GM12873 (cell line): ENCODE measurements at regions not wholly inside any gene's neighbourhood (a gene's known extent, or its start where the extent isn't known, plus 50 kb on each side); places are given as distances from the start of the nearest gene placed in this dataset.

Experiments
- TF ChIP-seq, protein P1 (sequence below): IDR thresholded peaks from 2 replicates; pipeline ENCODE4 v1.5.1; 2012; ENCODE audit warnings: low read depth, mild to moderate bottlenecking, moderate library complexity, low read length, control low read depth; ENCODE audit not compliant: insufficient read depth; ENCODE audit errors: missing control alignments

DNA sequence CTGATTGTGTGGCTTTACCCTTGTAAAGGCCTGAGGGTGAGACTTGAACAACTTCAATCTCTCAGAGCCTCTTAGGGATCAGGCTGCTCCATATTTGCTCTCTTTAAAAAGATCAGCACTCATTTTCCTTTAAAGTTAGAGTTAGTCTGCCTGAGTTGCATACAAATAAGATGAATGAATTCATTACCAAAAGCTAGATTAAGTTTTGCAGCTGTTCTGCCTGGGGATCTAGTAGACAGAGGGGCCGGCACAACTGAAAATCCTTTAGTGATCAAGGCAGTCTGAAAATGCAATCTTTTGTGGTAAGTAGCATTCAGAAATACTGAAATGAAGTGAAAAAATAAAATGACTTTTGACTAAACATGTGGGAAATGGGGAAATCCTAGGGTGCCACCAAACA is 264.0 kb downstream of the MAN2A1 start:
- TF ChIP-seq, protein P1, sequence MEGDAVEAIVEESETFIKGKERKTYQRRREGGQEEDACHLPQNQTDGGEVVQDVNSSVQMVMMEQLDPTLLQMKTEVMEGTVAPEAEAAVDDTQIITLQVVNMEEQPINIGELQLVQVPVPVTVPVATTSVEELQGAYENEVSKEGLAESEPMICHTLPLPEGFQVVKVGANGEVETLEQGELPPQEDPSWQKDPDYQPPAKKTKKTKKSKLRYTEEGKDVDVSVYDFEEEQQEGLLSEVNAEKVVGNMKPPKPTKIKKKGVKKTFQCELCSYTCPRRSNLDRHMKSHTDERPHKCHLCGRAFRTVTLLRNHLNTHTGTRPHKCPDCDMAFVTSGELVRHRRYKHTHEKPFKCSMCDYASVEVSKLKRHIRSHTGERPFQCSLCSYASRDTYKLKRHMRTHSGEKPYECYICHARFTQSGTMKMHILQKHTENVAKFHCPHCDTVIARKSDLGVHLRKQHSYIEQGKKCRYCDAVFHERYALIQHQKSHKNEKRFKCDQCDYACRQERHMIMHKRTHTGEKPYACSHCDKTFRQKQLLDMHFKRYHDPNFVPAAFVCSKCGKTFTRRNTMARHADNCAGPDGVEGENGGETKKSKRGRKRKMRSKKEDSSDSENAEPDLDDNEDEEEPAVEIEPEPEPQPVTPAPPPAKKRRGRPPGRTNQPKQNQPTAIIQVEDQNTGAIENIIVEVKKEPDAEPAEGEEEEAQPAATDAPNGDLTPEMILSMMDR = no peak

GRCh38 chr5:109956884-109957283 is 267.2 kb downstream of the MAN2A1 start:
- TF ChIP-seq, protein P1 = no peak

DNA sequence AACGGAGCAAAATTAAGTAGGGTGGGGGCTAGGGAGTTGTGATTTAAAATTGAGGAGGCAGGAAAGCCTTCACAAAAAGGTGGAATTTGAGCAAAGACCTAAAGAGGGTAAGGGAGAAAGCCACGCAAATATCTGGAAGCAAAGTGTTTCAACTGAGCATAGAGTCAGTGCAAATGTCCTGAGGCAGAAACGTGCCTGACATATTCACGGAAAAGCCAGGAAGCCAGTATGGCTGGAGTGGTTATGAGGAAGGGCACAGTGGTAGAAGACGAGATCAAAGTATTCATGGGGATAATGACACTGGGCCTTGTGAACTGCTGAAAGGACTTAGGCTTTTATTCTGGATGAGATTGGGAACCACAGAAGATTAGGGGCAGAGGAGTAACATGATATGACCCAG is 268.4 kb downstream of the MAN2A1 start:
- TF ChIP-seq, protein P1 = no peak

- TF ChIP-seq, protein P1 = peak; percentile 32
These were observed 269.9 kb downstream of the MAN2A1 start for GRCh38 chr5:109959652-109960051.

- TF ChIP-seq, protein P1 = no peak
These were observed 272.0 kb downstream of the MAN2A1 start for GRCh38 chr5:109961751-109962150.

- TF ChIP-seq, protein P1 = no peak
These were observed 273.3 kb downstream of the MAN2A1 start for GRCh38 chr5:109962882-109963603.

DNA sequence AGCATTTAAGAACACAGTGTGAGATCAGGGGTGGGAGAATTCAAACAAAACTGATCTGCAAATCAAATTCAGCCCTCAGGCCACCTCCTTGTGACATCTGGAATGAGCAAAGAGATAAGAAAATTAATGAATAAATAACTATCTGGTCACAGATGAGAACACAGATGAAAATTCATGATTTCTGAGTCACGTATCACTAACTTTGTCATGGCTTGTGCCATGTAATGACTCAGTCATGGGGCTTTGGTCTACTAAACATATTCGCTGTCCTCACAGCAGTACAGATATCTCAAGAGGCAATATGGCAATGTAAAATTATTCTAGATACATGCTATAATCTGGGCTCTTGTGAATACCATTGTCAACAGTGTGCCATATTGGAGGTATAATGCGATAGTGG is 274.4 kb downstream of the MAN2A1 start:
- TF ChIP-seq, protein P1 = no peak
